Mesothelial cell of epicardium (in vitro differentiated cells): ENCODE measurements at regions not wholly inside any gene's neighbourhood (a gene's known extent, or its start where the extent isn't known, plus 50 kb on each side); places are given as distances from the start of the nearest gene placed in this dataset.
"Not testable (repeated sequence)": the region's sequence is repeated elsewhere in the genome, so short reads cannot be mapped to it uniquely, and the experiment has no call there.

Source experiments
- DNase-seq, 2 experiments: peaks; one replicate each; pipeline ENCODE4 v3.0.0; 2021; ENCODE audit warnings: low spot score in 2 of 2; ENCODE audit not compliant: unreplicated experiment in 2 of 2
- H3K27ac Mint-ChIP-seq: 2 replicates; pipeline ENCODE4 v1.8.0; 2021; ENCODE audit warnings: mixed read lengths
- H3K27me3 Mint-ChIP-seq: 2 replicates; pipeline ENCODE4 v1.8.0; 2021; ENCODE audit warnings: low read depth, mixed read lengths
- H3K36me3 Mint-ChIP-seq: 2 replicates; pipeline ENCODE4 v1.8.0; 2021; ENCODE audit warnings: mixed read lengths
- H3K4me1 Mint-ChIP-seq: 2 replicates; pipeline ENCODE4 v1.8.0; 2021; ENCODE audit warnings: mixed read lengths
- H3K4me3 Mint-ChIP-seq: 2 replicates; pipeline ENCODE4 v1.8.0; 2021; ENCODE audit warnings: mild to moderate bottlenecking, moderate library complexity, mixed read lengths
- H3K9me3 Mint-ChIP-seq: 2 replicates; pipeline ENCODE4 v1.8.0; 2021; ENCODE audit warnings: mixed read lengths
- CTCF ChIP-seq: fragments of 200-600 bp; sonication (generic); IDR thresholded peaks from one replicate; pipeline ENCODE4 v1.5.0; 2021; ENCODE audit warnings: antibody characterized with exemption; ENCODE audit not compliant: unreplicated experiment

- Mint-ChIP-seq H3K9me3 (peaks cover under 1% of the 10 kb centered on the region), H3K36me3 (no peaks in the 10 kb centered on the region)
These were observed 81.6 kb upstream of the FAT1 start for GRCh38 chr4:186805020-186805820.

GRCh38 chr4:186805917-186806316, 82.3 kb upstream of the FAT1 start:
- not testable (repeated sequence) for H3K4me3 Mint-ChIP-seq, H3K27ac Mint-ChIP-seq, H3K9me3 Mint-ChIP-seq, H3K36me3 Mint-ChIP-seq, H3K27me3 Mint-ChIP-seq, DNase-seq
- H3K4me1 Mint-ChIP-seq: peaks cover 18% of the 10 kb centered on the region

More at GRCh38 chr4:186805020-186805820, 81.6 kb upstream of the FAT1 start:
- no peaks in the 10 kb centered on the region for H3K27me3 Mint-ChIP-seq
- H3K4me1 Mint-ChIP-seq: peaks cover 18% of the 10 kb centered on the region
- H3K4me3 Mint-ChIP-seq: no peak overlapping the region
- TF ChIP-seq CTCF: no peak
- no peak for DNase-seq
- H3K27ac Mint-ChIP-seq: peak overlapping the region; percentile 30

GRCh38 chr4:186806679-186807421, 83.2 kb upstream of the FAT1 start:
- Mint-ChIP-seq H3K4me1 (peaks cover 18% of the 10 kb centered on the region), H3K4me3 (no peak overlapping the region), H3K9me3 (peaks cover 4% of the 10 kb centered on the region), H3K27me3 (no peaks in the 10 kb centered on the region), H3K36me3 (no peaks in the 10 kb centered on the region), H3K27ac (peak overlapping the region; percentile 43)
- no peak for DNase-seq
- no peak for TF ChIP-seq CTCF

GRCh38 chr4:186807808-186808629, 84.4 kb upstream of the FAT1 start:
- H3K4me3 Mint-ChIP-seq: no peak overlapping the region

GRCh38 chr4:186808630-186809018, 85.0 kb upstream of the FAT1 start:
- Mint-ChIP-seq H3K36me3 (no peaks in the 10 kb centered on the region), H3K4me3 (no peak overlapping the region), H3K9me3 (peaks cover 4% of the 10 kb centered on the region), H3K27ac (no peak overlapping the region), H3K27me3 (no peaks in the 10 kb centered on the region), H3K4me1 (peaks cover 18% of the 10 kb centered on the region)
- TF ChIP-seq CTCF: no peak
- DNase-seq: no peak

More at GRCh38 chr4:186807808-186808629, 84.4 kb upstream of the FAT1 start:
- no peak for TF ChIP-seq CTCF
- H3K27me3 Mint-ChIP-seq: no peaks in the 10 kb centered on the region
- no peaks in the 10 kb centered on the region for H3K36me3 Mint-ChIP-seq
- peaks cover 4% of the 10 kb centered on the region for H3K9me3 Mint-ChIP-seq
- H3K27ac Mint-ChIP-seq: no peak overlapping the region
- no peak for DNase-seq
- H3K4me1 Mint-ChIP-seq: peaks cover 18% of the 10 kb centered on the region

- Mint-ChIP-seq H3K4me1 (peaks cover 18% of the 10 kb centered on the region), H3K36me3 (no peaks in the 10 kb centered on the region), H3K27me3 (no peaks in the 10 kb centered on the region), H3K4me3 (no peak overlapping the region), H3K27ac (no peak overlapping the region), H3K9me3 (peaks cover 4% of the 10 kb centered on the region)
- no peak for DNase-seq
- TF ChIP-seq CTCF: no peak
These were observed 85.4 kb upstream of the FAT1 start for GRCh38 chr4:186809070-186809469.
